GM19043 (cell line): ENCODE measurements at regions not wholly inside any gene's neighbourhood (a gene's known extent, or its start where the extent isn't known, plus 50 kb on each side); places are given as distances from the start of the nearest gene placed in this dataset.
"Not testable (repeated sequence)": the region's sequence is repeated elsewhere in the genome, so short reads cannot be mapped to it uniquely, and the experiment has no call there.

Experiments
- ATAC-seq: cut with Tn5 transposase; IDR thresholded peaks from one replicate; pipeline ENCODE4 v1.9.1; 2021; ENCODE audit warnings: low read depth; ENCODE audit not compliant: unreplicated experiment

- no peak for ATAC-seq
Measured at GRCh38 chr6:140462453-140463311, 1088.2 kb upstream of the CITED2 start.

GRCh38 chr6:140462076-140462452, 1087.6 kb upstream of the CITED2 start:
- ATAC-seq: no peak

GRCh38 chr6:140460267-140460666, 1085.8 kb upstream of the CITED2 start:
- ATAC-seq: no peak

- ATAC-seq: no peak
Measured at GRCh38 chr6:140459209-140459608, 1084.8 kb upstream of the CITED2 start.

GRCh38 chr6:140446241-140446640, 1071.8 kb upstream of the CITED2 start:
- no peak for ATAC-seq

- ATAC-seq: no peak
Measured at GRCh38 chr6:140445474-140446004, 1071.1 kb upstream of the CITED2 start.

- ATAC-seq: not testable (repeated sequence)
Measured at GRCh38 chr6:140443112-140443511, 1068.7 kb upstream of the CITED2 start.

- ATAC-seq: no peak
Measured at GRCh38 chr6:140441256-140441655, 1066.8 kb upstream of the CITED2 start.

GRCh38 chr6:140440223-140440835, 1065.9 kb upstream of the CITED2 start:
- no peak for ATAC-seq

GRCh38 chr6:140438346-140438735, 1063.9 kb upstream of the CITED2 start:
- ATAC-seq: no peak

GRCh38 chr6:140437619-140438345, 1063.3 kb upstream of the CITED2 start:
- no peak for ATAC-seq

- no peak for ATAC-seq
Measured at GRCh38 chr6:140436023-140436811, 1061.8 kb upstream of the CITED2 start.

GRCh38 chr6:140434761-140435160, 1060.3 kb upstream of the CITED2 start:
- ATAC-seq: no peak

GRCh38 chr6:140433072-140433471, 1058.6 kb upstream of the CITED2 start:
- no peak for ATAC-seq

GRCh38 chr6:140427842-140428241, 1053.4 kb upstream of the CITED2 start:
- no peak for ATAC-seq

GRCh38 chr6:140414966-140415620, 1040.6 kb upstream of the CITED2 start:
- no peak for ATAC-seq

- ATAC-seq: no peak
Measured at GRCh38 chr6:140403020-140403419, 1028.6 kb upstream of the CITED2 start.

- ATAC-seq: no peak
Measured at GRCh38 chr6:140401761-140402160, 1027.3 kb upstream of the CITED2 start.

- ATAC-seq: no peak
Measured at GRCh38 chr6:140398076-140398475, 1023.6 kb upstream of the CITED2 start.

GRCh38 chr6:140397106-140397505, 1022.7 kb upstream of the CITED2 start:
- ATAC-seq: no peak
